Right lobe of liver (tissue), 6 donors: ENCODE measurements at regions not wholly inside any gene's neighbourhood (a gene's known extent, or its start where the extent isn't known, plus 50 kb on each side); places are given as distances from the start of the nearest gene placed in this dataset.

Experiments
- ATAC-seq, 4 donors: fragments of 200-7000 bp; cut with Tn5 transposase; one replicate each; pipeline ENCODE4 v1.9.1; 2020; ENCODE audit warnings: mild to moderate bottlenecking in 4 of 4, moderate library complexity in 4 of 4
- DNase-seq, 3 donors: peaks; one replicate each; pipeline ENCODE4 v3.0.0-alpha.2; 2020
- H3K27ac ChIP-seq, 3 donors: fragments of 200-600 bp; one replicate each; pipeline ENCODE4 v1.8.0; 2022
- H3K27me3 ChIP-seq, 2 donors: fragments of 200-600 bp; one replicate each; pipeline ENCODE4 v1.8.0; 2022
- H3K36me3 ChIP-seq, 4 donors: fragments of 200-600 bp; sonication (generic) in 1 of 4; one replicate each; pipeline versions ENCODE4 v1.5.1 to v1.8.0; 2017 to 2022; ENCODE audit warnings: control low read depth in 1 of 4
- H3K4me1 ChIP-seq, 4 donors: fragments of 200-600 bp; sonication (generic) in 1 of 4; one replicate each; pipeline versions ENCODE4 v1.5.1 to v1.8.0; 2017 to 2022; ENCODE audit warnings: control low read depth in 1 of 4
- H3K4me3 ChIP-seq, 3 donors: fragments of 200-600 bp; one replicate each; pipeline ENCODE4 v1.8.0; 2022
- H3K9me3 ChIP-seq, 4 donors: fragments of 200-600 bp; sonication (generic) in 1 of 4; one replicate each; pipeline versions ENCODE4 v1.5.1 to v1.8.0; 2017 to 2022; ENCODE audit warnings: control low read depth in 1 of 4
- CTCF ChIP-seq, 4 donors: fragments of 200-600 bp in 3 of 4; fragments of 450-650 bp in 1 of 4; IDR thresholded peaks; one replicate each; pipeline versions ENCODE4 v1.5.1 to v1.8.0; 2016 to 2022; ENCODE audit warnings: antibody characterized with exemption in 4 of 4, mild to moderate bottlenecking in 2 of 4
- POLR2A ChIP-seq: fragments of 450-650 bp; IDR thresholded peaks from one replicate; pipeline ENCODE4 v1.6.1; 2017; ENCODE audit warnings: antibody characterized with exemption, mild to moderate bottlenecking
- WGBS: methylation state at CpG from one replicate; pipeline ENCODE4 v1.1.6; 2018; ENCODE audit warnings: low coverage, low lambda C conversion rate; ENCODE audit not compliant: insufficient coverage; ENCODE audit errors: missing lambda C conversion rate; 5-methylcytosine and 5-hydroxymethylcytosine counted together
- intact Hi-C, 2 donors: fragments of 100-400 bp; cut with DNase I; formaldehyde crosslinking; loops; one replicate each; pipeline versions ENCODE4 v1.11.2 to v1.14.1; 2022
- donor health status: DM: no; HTN: yes; CAD: no.
- donor health status: DM: no; HTN: no; CAD: no.
- donor health status: DM: no; HTN: no; CAD: no.
- donor health status: DM: no; HTN: yes; CAD: no.
- donor health status: DM: no; HTN: yes; CAD: no.

DNA sequence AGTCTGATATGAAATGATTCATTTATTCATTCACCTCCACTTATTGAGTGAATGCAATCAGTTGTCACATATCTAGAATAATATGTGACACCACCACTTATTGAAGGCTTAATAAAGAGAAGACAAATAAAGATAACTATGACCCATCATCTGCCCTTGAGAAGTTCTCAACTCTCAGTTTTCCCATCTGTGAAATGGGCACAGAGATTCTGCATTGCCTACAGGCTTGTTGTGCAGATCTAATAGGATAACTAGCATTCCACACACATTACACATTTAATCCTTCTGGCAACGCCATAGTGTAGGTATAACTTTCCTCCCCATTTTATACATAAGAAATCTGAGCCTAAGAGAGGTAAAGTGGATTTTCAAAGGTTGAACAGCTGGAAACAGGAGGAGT, 84.2 kb upstream of the FICD start:
- H3K27me3 ChIP-seq: no peaks in the 10 kb centered on the region
- no peaks in the 10 kb centered on the region for H3K9me3 ChIP-seq
- H3K4me1 ChIP-seq: no peaks in the 10 kb centered on the region
- ATAC-seq (no peak), DNase-seq (no peak)
- intact Hi-C loops: no loop called here
- H3K4me3 ChIP-seq: no peak overlapping the region
- WGBS: no CpG with 5 or more reads among the region's 1 CpG
- H3K36me3 ChIP-seq: no peaks in the 10 kb centered on the region
- no peak overlapping the region for H3K27ac ChIP-seq
- TF ChIP-seq POLR2A: no peak
- no peak for TF ChIP-seq CTCF (IDR thresholded peaks at IDR 0.05)

GRCh38 chr12:108430245-108430644, 84.8 kb upstream of the FICD start:
- Histone ChIP-seq H3K9me3 (no peaks in the 10 kb centered on the region), H3K36me3 (no peaks in the 10 kb centered on the region), H3K27me3 (no peaks in the 10 kb centered on the region), H3K27ac (no peak overlapping the region), H3K4me3 (no peak overlapping the region), H3K4me1 (no peaks in the 10 kb centered on the region)
- intact Hi-C loops: no loop called here
- TF ChIP-seq POLR2A: no peak
- TF ChIP-seq CTCF (IDR thresholded peaks at IDR 0.05): no peak
- WGBS: 38% methylated on average over 6 of the region's 6 CpGs
- ATAC-seq (no peak), DNase-seq (no peak)

DNA sequence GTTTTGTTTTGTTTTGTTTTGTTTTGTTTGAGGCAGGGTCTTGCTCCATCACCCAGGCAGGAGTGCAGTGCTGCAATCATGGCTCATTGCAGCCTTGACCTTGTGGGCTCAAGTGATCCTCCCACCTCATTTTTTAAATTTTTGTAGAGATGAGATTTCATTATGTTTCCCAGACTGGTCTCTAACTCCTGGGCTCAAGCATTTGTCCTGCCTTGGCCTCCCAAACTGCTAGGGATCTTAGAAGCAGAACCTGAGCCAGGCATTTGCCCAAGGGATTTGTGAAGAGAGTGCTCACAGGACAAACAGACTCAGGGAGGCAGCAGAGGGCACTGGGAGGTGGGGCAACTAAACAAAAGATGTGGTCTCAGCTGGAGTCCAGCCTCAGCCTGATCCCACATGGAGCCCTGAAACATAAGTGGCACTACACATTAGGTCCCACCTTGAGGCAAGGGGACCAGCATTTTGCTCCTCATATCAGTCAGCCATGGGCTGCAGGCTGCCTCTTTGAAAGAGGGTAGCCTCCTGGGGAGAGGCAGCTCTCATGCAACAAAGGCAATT, 86.2 kb upstream of the CMKLR1 start:
- Histone ChIP-seq H3K9me3 (no peaks in the 10 kb centered on the region), H3K27ac (no peak overlapping the region), H3K4me1 (no peaks in the 10 kb centered on the region), H3K4me3 (no peak overlapping the region), H3K36me3 (no peaks in the 10 kb centered on the region), H3K27me3 (no peaks in the 10 kb centered on the region)
- intact Hi-C loops: no loop called here
- ATAC-seq: no peak
- no peak for TF ChIP-seq CTCF (IDR thresholded peaks at IDR 0.05)
- TF ChIP-seq POLR2A: no peak
- DNase-seq: no peak

DNA sequence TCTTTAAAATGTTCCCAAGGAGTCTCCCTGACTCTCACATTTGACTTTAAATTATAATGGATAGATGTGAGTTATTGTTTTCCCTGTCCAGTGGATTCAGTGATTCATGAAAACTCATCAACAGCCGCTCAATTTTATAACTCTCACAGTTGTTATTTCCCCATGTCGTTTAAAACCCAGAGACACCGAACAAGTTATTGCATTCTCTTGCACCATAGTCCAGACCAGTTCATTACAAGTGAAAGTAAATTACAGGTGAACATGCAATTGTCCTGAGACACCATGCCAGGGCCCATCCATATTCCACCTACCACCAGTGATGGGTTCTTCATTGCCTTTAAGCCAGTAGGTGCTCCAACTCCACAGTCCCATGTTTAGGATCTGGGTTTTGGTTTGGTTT, 85.7 kb upstream of the CMKLR1 start:
- no peak overlapping the region for H3K4me3 ChIP-seq
- H3K4me1 ChIP-seq: no peaks in the 10 kb centered on the region
- WGBS: 79% methylated on average over 3 of the region's 3 CpGs
- no peaks in the 10 kb centered on the region for H3K9me3 ChIP-seq
- intact Hi-C loops: no loop called here
- no peaks in the 10 kb centered on the region for H3K27me3 ChIP-seq
- ATAC-seq: no peak
- no peak for TF ChIP-seq POLR2A
- no peak for TF ChIP-seq CTCF (IDR thresholded peaks at IDR 0.05)
- no peak overlapping the region for H3K27ac ChIP-seq
- H3K36me3 ChIP-seq: no peaks in the 10 kb centered on the region
- no peak for DNase-seq

- Histone ChIP-seq H3K27ac (no peak overlapping the region), H3K27me3 (no peaks in the 10 kb centered on the region), H3K36me3 (no peaks in the 10 kb centered on the region), H3K4me1 (no peaks in the 10 kb centered on the region), H3K4me3 (no peak overlapping the region), H3K9me3 (no peaks in the 10 kb centered on the region)
- ATAC-seq (no peak), DNase-seq (no peak)
- intact Hi-C loops: no loop called here
- 55% methylated on average over 4 of the region's 4 CpGs for WGBS
- TF ChIP-seq POLR2A: no peak
- TF ChIP-seq CTCF (IDR thresholded peaks at IDR 0.05): no peak
Observed at GRCh38 chr12:108424026-108424425, 84.9 kb upstream of the CMKLR1 start.
